NCI-H146 (cell line): ENCODE measurements at regions not wholly inside any gene's neighbourhood (a gene's known extent, or its start where the extent isn't known, plus 50 kb on each side); places are given as distances from the start of the nearest gene placed in this dataset.
"Not testable (repeated sequence)": the region's sequence is repeated elsewhere in the genome, so short reads cannot be mapped to it uniquely, and the experiment has no call there.

ENCODE experiments used
- DNase-seq: peaks from one replicate; lab custom pipeline; 2025; lab: John Stamatoyannopoulos, UW

- peak; percentile 19 for DNase-seq
Observed at GRCh38 chr4:10828918-10829538, 144.5 kb upstream of the CLNK start.

GRCh38 chr4:10821826-10822225, 137.3 kb upstream of the CLNK start:
- DNase-seq: no peak

GRCh38 chr4:10816571-10816970, 132.0 kb upstream of the CLNK start:
- no peak for DNase-seq

- no peak for DNase-seq
Observed at GRCh38 chr4:10811991-10812390, 127.4 kb upstream of the CLNK start.

GRCh38 chr4:10810411-10810810, 125.8 kb upstream of the CLNK start:
- DNase-seq: no peak

- DNase-seq: no peak
Observed at GRCh38 chr4:10809905-10810304, 125.3 kb upstream of the CLNK start.

GRCh38 chr4:10808591-10808990, 124.0 kb upstream of the CLNK start:
- DNase-seq: no peak

- DNase-seq: peak; percentile 64
Observed at GRCh38 chr4:10806953-10807645, 122.5 kb upstream of the CLNK start.

GRCh38 chr4:10803713-10804343, 119.3 kb upstream of the CLNK start:
- DNase-seq: no peak

GRCh38 chr4:10787365-10787764, 102.8 kb upstream of the CLNK start:
- no peak for DNase-seq

- DNase-seq: no peak
Observed at GRCh38 chr4:10784621-10785020, 100.1 kb upstream of the CLNK start.

GRCh38 chr4:10783351-10783750, 98.8 kb upstream of the CLNK start:
- no peak for DNase-seq

- no peak for DNase-seq
Observed at GRCh38 chr4:10781805-10782204, 97.2 kb upstream of the CLNK start.

- DNase-seq: not testable (repeated sequence)
Observed at GRCh38 chr4:10780803-10781202, 96.2 kb upstream of the CLNK start.

- DNase-seq: not testable (repeated sequence)
Observed at GRCh38 chr4:10775132-10775531, 90.6 kb upstream of the CLNK start.

- DNase-seq: no peak
Observed at GRCh38 chr4:10773656-10774055, 89.1 kb upstream of the CLNK start.

GRCh38 chr4:10773010-10773409, 88.4 kb upstream of the CLNK start:
- peak; percentile 82 for DNase-seq

GRCh38 chr4:10765386-10765785, 80.8 kb upstream of the CLNK start:
- DNase-seq: peak; percentile 71

- DNase-seq: peak; percentile 48
Observed at GRCh38 chr4:10762561-10762960, 78.0 kb upstream of the CLNK start.

GRCh38 chr4:10761903-10762302, 77.3 kb upstream of the CLNK start:
- no peak for DNase-seq

GRCh38 chr4:10760086-10760485, 75.5 kb upstream of the CLNK start:
- DNase-seq: no peak

- no peak for DNase-seq
Observed at GRCh38 chr4:10758906-10759305, 74.3 kb upstream of the CLNK start.

GRCh38 chr4:10753856-10754402, 69.4 kb upstream of the CLNK start:
- no peak for DNase-seq
